GM18507 (cell line): ENCODE measurements at regions not wholly inside any gene's neighbourhood (a gene's known extent, or its start where the extent isn't known, plus 50 kb on each side); places are given as distances from the start of the nearest gene placed in this dataset.

Experiments used
- DNase-seq: peaks from one replicate; pipeline ENCODE4 v3.0.0; 2011; ENCODE audit warnings: low read depth; ENCODE audit not compliant: insufficient read length; ENCODE audit errors: extremely low spot score
- FAIRE-seq: peaks from 2 replicates; lab custom pipeline; 2011; peaks lifted over from hg19 to GRCh38; lab: Jason Lieb, UNC

DNA sequence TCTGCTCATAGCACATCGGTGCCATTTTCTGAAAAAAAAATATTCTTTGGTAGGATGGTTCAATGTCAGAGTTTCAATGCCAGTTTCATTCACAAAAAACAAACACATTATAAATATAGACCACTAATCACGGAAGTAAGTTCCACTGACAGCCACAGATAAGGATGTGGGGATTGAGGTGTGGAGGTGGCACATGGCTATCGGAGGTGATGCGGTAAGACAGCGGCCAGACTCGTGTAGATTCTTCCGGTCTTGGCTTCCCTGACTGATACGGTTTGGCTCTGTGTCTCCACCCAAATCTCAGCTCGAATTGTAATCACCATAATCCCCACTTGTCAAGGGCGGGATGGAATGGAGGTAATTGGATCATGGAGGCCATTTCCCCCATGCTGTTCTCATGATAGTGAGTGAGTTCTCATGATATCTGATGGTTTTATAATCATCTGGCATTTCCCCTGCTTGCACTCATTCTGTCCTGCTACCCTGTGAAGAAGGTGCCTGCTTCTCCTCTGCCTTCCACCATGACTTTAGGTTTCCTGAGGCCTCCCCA lies 693.4 kb downstream of the VRK1 start:
- DNase-seq (no peak), FAIRE-seq (no peak)

DNA sequence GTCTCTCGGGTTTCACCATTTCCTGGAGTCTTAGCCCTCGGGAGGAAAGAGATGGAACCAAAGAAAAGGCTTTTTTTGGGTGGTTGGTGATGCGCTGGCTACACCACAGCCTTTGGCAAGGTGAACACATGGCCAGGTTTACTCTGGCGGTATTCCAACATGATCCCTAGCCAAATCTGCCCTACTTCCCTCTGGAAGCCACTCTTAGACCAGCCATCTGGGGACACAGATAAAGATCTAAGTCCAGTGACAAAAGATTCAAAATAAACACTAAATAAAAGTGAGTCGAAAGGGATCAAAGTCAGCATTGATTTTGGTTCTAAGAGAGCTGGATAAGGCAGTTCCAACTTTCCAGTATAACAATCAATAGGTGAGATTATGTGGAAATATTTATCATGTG lies 694.5 kb downstream of the VRK1 start:
- FAIRE-seq (no peak), DNase-seq (no peak)

DNA sequence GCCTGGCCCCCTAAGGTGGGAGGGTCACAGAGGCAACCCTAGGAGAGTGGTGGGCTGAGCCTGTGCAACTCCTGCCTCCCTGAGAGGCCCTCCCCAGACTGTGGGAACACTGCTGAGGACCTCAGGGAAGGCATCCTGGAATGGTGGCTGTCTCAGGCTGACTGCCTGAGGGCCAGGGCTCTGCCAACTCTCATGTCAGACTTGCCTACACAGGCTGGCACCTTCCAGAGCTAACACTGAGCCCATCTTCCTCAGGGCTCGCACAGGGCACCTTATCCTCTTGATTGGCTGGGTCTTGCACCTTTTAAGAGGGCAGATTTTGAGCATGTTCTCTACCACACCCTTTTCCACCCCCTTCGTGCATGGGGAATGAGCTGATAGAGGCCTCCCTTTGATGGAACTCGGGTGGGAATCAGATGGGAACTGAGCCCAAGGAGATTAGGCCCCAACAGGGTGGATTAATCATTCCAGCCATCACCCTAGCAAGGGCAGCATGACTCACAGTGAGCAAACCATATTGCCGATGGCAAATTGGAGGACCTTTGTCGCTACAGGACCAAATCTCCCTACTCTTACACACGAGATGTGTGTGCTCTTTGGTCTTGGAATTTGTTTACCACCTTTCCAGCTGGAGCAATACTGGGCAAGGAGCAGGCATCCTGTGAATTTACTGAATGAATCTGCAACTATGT lies 702.8 kb downstream of the VRK1 start:
- DNase-seq: no peak
- no peak for FAIRE-seq

DNA sequence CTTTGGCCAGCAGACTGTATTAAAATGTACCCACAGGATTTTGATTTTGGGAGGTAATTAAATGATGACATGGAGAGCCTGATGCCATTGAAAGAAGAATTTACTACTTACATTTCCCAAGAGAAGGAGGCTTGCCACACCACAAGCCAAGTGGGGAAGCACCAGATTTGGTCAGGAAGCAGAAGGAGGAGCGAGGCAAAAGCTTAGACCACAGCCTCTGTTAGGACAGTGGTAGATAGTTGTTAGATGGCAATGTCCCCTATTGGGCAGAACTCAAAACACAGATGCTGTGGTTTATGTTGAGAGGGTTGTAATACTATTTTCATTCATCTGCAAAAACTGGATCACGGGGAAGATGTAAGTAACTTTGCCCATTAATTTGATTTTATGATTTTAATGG lies 709.4 kb downstream of the VRK1 start:
- DNase-seq (no peak), FAIRE-seq (no peak)

DNA sequence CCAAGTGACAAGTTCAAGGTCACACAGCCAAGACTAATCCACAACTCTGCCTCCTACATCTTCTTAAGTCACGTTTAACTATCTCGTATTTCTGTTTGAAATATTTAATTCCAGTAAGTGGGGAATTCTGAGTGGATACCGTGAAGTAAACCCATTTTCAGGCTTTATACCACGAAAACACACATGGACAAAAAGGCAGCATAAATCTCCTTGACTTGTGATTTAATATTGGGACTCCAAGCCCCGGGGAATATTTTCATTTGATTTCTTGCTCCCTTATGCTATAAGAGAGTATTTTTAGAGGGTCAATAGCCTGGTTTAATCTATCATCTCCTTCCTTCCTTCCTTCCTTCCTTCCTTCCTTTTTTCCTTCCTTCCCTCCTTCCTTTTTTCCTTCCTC lies 716.7 kb downstream of the VRK1 start:
- FAIRE-seq (no peak), DNase-seq (no peak)

DNA sequence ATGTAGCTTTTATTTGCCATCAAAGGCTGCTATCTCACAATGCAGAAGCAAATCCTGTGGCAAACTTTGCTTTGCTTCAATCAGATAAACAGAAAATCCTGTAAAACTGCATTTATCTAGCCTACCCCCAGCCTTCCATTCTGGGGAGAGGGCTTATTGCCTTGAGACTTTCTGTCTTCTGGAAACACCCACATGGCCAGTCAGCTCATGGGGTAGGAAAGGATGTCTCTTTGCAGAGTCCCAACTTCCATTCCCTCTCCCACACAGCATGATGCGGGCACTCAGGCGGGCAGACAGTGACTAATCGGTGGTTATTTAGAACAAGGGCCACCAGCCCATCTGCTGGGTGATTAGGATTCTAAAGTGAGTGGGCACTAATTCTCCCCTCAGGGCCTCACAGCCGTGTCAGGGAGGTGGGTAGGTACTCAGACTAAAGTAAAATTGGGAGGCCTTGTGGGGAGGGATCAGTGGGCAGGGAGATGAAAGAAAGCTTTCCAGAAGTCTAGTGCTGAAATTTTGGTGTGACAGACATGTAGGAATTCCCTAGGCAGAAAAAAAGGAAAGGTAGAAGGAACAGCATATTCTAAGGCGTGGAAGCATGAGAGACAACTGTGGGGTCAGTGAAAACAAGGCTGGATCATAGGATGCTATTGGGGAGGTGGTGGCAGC lies 720.5 kb downstream of the VRK1 start:
- no peak for DNase-seq
- FAIRE-seq: no peak

DNA sequence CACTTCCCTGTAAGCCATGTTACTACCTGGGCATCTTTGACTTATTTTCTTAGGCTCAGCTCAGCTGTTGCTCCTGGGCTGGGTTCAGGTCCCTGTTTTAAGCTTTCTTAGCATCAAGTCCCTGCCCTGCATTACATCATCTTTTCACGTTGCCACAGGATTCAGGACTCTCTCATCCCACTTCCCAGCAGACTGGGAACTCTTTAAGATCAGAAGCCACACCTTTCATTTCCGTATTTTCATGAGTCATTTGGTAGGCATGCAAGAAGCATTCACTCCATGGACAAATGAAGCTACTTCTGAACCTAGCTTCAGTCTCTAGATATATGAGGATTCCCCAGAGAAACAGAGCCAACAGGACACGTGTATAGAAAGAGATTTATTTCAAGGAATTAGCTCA lies 726.8 kb downstream of the VRK1 start:
- DNase-seq (no peak), FAIRE-seq (no peak)

DNA sequence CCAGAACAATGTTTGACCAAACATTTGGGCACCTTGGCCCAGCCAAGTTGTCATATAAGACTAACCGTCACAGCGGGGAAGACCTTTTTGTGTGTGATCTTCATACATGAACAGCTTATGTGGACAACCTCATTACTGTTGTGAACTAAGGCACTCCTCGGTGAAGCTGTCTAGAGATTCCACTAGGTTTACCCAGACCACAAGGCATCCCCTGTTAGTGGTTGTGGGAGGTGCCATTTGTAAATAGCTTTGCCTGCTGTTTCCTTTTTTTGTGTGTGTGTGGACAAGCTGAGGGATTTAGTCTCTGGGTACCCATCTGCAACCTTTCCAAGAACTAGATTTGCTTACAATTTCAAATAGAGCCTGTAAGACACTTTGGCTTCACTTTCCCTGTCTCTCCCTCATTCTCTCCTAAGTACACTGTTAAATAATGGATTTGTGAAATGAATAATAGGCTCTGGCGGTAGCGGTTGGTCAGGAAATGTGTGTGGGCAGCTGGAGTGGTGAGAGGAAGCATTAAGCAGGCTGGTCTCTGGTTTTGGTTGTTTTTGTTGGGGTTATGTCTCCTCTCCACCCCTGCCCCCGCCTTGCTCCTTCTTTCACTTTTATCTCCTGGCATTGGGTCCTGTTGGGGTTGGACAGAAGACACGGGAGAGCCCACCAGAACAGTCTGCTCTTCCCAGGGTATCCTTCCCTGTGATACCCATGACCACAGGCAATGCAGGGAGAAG lies 727.6 kb downstream of the VRK1 start:
- FAIRE-seq: no peak
- no peak for DNase-seq

DNA sequence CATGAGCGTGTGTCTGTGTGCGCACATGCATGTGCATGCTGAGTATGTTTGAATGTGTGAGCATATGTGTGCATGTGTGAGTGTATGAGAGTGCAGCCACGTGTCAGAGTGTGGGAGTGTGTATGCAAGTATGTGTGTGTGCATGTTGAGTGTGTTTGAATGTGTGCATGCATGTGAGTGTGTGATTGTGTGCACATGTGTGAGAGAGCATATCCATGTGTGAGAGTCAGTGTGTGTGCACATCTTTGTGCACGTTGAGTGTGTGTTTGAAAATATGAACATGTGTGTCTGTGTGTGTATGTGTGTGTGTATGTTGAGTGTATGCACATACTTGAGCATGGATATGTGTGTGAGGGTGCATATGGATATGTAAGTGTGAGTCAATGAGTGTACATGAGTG lies 730.8 kb downstream of the VRK1 start:
- DNase-seq: no peak
- no peak for FAIRE-seq

DNA sequence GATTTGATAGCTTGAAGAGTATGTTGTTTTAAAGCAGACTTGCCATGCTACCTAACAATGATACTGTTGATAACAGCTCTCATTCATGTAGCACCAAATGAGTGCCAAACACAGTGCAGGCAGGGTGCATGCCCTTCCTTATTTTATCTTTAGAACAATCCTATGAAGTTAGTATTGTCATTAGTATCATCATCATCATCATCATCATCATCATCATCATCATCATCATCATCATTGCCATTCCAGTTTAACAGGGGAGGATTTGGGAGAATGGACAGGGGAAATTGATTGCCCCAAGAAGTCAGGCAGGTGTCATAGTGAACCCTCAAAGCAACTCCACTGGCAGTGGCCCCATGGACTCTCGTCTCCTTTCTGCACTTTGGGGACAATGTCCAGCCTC lies 734.9 kb downstream of the VRK1 start:
- no peak for DNase-seq
- FAIRE-seq: no peak

DNA sequence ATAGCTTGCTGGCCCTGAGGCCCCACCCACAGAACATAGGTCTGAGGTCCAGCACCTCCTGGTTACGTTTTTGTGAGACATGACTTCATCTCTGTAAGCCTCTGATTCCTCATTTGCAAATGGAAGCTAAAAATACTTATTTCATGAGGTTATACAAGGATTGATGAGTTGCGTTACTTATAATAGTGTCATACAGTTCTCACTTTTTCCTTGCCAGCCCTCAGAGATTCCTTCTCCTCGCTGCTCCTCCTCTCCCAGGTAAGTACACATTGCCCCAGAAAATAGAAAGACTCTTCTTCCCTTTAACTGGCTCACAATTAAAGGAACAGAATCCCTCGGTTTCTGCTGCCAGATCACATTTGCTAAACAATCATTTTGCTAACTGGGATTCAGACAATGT lies 739.2 kb downstream of the VRK1 start:
- FAIRE-seq (no peak), DNase-seq (no peak)

DNA sequence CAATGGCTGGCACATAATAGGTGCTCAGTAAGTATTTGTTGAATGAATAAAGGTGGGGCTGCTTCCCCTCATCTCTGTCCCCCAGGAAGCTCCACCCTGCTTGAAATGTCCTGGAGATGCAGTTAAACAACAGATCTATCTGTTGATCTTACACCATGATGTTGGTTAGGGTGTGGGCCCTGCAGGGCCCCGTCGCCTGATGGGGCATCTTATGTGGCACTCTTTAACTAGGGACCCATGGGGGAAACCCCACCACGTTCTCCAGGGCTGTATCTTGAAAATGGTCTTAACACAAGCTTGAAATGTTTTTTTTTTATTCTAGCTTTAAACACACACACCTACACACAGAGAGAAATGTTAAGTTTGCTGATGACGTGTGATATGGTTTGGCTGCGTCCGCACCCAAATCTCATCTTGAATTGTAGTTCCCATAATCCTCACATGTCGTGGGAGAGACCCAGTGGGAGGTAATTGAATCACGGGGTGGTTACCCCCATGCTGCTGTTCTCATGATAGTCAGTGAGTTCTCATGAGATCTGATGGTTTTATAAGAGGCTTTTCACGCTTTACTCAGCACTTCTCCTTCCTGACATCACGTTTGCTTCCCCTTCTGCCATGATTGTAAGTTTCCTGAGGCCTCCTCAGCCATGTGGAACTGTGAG lies 741.7 kb downstream of the VRK1 start:
- DNase-seq (no peak), FAIRE-seq (no peak)

DNA sequence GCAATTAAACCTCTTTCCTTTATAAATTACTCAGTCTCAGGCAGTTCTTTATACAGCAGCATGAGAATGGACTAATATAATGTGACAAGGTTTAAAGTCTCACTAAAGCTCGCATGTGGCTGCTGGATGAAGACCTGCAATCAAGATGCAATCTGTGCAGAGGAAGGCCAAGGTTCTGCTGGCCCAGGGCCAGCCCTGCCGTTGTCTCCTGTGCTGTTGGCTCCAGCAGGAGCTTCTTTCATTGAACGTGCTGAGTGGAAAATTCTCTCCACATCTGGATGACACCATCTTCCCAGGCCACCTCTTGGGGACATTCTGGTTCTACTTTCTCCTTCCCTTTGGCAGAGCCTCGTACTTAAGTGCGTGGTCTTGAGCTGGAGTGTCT lies 742.2 kb downstream of the VRK1 start:
- FAIRE-seq: no peak

DNA sequence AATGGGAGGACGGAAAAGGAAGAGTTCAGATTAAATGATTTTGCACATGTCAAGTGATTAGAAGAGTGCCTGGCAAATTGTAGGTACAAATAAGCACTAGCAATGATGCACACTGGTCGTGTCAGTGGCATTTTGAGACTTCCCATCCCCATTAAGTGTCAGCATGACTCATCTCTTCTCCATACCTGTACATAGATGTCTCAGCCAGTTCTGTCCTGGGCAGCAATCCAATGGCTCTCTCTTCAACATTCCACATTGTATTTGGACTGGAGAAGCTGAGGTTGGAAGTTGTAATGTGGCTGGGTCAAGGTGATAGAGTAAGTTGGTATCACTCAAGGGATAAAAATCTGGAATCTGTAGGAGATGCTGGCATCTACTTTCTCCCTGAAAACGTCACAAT lies 742.7 kb downstream of the VRK1 start:
- FAIRE-seq: no peak
- DNase-seq: no peak

More for the DNA sequence above, 742.2 kb downstream of the VRK1 start:
- DNase-seq: no peak

DNA sequence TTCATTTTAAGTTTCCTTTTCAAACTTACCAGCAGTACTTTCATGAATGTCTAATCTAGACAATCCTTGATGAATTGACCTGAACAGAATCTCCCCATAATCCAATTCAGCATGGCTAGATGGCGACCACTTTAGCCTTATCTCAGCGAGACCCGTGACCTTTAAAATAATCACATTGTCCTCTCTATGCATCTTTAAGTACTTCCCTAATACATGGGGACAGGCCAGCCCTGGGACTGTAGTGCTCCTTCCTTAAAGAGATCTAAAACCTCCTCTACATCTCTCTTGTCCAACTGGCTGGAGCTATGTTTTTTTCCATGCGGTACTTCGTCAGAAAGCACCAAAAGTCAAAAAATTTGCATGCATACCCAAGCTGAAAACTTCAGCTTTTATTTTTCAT lies 746.0 kb downstream of the VRK1 start:
- FAIRE-seq (no peak), DNase-seq (no peak)

DNA sequence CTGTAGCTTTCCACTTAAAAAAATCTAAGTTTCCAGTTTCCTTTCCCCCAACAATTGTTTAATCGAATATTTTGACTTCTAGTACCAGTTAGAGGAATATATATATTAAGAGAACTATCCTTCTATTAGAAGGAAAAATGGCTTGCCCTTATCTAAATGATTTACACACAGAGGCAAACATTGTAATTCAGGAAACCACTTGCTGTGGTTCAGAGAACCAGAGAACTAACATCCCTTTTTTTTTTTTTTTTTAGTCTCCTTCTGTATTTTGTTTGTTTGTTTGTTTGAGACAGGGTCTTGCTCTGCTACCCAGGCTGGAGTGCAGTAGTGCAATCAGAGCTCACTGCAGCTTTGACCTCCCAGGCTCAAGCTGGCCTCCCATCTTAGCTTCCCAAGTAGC lies 746.6 kb downstream of the VRK1 start:
- FAIRE-seq: no peak
- DNase-seq: no peak

DNA sequence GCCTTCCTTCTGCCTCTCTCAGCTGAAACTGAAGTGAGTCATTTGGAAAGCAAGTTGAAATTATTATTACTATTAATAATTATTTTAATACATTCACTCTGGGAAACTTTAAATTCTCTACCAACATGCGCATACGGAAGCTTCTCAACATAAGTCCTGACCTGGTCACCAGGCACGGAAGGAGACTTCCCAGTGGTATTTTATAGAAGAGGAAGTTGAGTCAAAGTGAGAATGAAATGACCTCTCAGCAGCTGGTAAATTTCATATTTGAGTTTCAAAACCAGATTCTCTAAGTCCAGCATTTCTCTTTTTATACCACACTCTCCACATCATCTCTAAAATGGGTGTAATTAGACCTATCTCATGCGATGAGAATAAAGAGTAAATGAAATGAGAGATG lies 747.4 kb downstream of the VRK1 start:
- no peak for FAIRE-seq

DNA sequence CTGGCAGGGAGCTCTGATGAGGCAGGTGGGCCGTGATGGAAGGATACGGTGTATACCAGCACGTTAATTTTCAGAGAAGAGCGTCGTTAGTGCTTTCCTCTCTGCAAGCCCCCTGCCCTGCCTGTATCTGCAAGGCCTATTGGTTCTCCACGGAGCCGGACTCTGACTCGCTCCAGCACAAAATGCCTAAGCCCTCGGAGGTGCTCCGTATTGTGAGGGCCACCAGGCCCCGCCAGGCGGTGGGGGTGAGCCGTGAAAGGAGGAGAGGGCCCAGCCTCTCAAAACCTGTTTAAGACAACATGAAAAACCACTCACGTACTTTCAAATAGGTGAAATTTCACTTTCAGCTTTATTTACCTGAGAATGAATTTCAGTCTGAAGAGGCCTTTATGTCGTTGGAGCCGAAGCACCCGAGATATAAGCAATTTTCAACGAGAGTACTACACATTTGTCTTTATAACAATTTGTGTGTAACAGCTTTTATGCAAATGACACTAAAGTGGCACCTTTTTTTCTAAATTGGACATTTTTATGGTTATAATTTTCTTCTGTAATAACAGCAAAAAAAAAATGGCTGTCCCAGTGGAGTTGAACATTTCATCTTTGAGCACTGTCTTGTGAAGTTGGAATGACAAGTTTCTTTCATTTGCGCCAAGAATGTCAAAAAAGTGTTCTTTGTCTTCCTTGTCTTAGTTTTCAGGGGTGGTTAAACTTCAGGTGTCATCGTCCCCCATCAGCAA lies 749.5 kb downstream of the VRK1 start:
- FAIRE-seq: no peak
- no peak for DNase-seq

More for the DNA sequence above, 747.4 kb downstream of the VRK1 start:
- DNase-seq: no peak

DNA sequence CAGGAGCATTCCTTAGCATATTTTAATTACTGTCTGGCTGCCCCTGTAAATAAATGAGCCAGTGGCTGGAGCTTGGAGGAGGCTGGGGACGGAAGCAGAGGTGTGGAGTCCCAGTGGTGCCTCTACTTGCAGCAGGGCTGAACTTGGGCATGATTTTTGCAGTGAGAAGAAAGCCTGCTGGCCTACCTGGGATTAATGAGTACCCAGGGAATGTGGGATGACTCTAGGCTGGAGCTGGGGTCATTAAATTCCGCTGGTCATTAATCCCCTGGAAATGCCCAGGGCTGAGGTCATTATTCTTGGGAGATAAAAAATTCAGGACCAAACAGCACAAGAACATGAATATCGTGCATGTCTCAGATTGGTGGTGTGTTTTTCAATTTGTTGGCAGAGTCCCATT lies 753.3 kb downstream of the VRK1 start:
- FAIRE-seq: no peak
- DNase-seq: no peak
